HCT116 (cell line): ENCODE measurements at regions not wholly inside any gene's neighbourhood (a gene's known extent, or its start where the extent isn't known, plus 50 kb on each side); places are given as distances from the start of the nearest gene placed in this dataset.

Experiments used
- EZH2phosphoT487 ChIP-seq: fragments of 200-600 bp; IDR thresholded peaks from 2 replicates; pipeline ENCODE4 v1.6.1; 2018; ENCODE audit warnings: antibody characterized with exemption, borderline replicate concordance
- FOSL1 ChIP-seq: IDR thresholded peaks from 2 replicates; pipeline ENCODE4 v1.6.1; 2012; ENCODE audit warnings: low read depth
- POLR2A ChIP-seq: IDR thresholded peaks from 2 replicates; pipeline ENCODE4 v1.7.0; 2011; ENCODE audit warnings: borderline replicate concordance; ENCODE audit not compliant: insufficient read depth, insufficient read length; ENCODE audit errors: extremely low read depth
- POLR2AphosphoS5 ChIP-seq: IDR thresholded peaks from 2 replicates; pipeline ENCODE4 v1.6.1; 2011; ENCODE audit warnings: mild to moderate bottlenecking, low read depth, low read length, moderate library complexity
- RAD21 ChIP-seq: IDR thresholded peaks from 2 replicates; pipeline ENCODE4 v1.6.1; 2012; ENCODE audit warnings: low read depth, mild to moderate bottlenecking
- REST ChIP-seq: IDR thresholded peaks from 2 replicates; pipeline ENCODE4 v1.6.1; 2012; ENCODE audit warnings: low read depth
- SRF ChIP-seq: IDR thresholded peaks from 2 replicates; pipeline ENCODE4 v1.6.1; 2012; ENCODE audit warnings: low read depth
- ZNF274 ChIP-seq: fragments of 200-500 bp; sonication (Bioruptor generic); IDR thresholded peaks from 2 replicates; pipeline ENCODE4 v1.6.1; 2014; ENCODE audit warnings: mild to moderate bottlenecking, low read depth, low read length, inconsistent platforms
- TF ChIP-seq, protein P1 (sequence below), 3 experiments: fragments of 200-600 bp in 1 of 3; sonication (generic) in 1 of 3; IDR thresholded peaks in 2 of 3; conservative IDR thresholded peaks in 1 of 3; 2 replicates each; pipeline ENCODE4 v1.5.1; 2012 to 2017; ENCODE audit warnings: low read depth in 2 of 3, low read length in 2 of 3, antibody characterized with exemption in 1 of 3, borderline replicate concordance in 1 of 3, control low read depth in 1 of 3, mild to moderate bottlenecking in 1 of 3, mixed read lengths in 1 of 3, mixed run types in 1 of 3, moderate library complexity in 1 of 3; ENCODE audit not compliant: insufficient read depth in 1 of 3
- TF ChIP-seq, protein P2 (sequence below): IDR thresholded peaks from 2 replicates; pipeline ENCODE4 v1.6.1; 2012

GRCh38 chr13:60260440-60260839 lies 96.7 kb upstream of the DIAPH3 start:
- TF ChIP-seq, protein P1, sequence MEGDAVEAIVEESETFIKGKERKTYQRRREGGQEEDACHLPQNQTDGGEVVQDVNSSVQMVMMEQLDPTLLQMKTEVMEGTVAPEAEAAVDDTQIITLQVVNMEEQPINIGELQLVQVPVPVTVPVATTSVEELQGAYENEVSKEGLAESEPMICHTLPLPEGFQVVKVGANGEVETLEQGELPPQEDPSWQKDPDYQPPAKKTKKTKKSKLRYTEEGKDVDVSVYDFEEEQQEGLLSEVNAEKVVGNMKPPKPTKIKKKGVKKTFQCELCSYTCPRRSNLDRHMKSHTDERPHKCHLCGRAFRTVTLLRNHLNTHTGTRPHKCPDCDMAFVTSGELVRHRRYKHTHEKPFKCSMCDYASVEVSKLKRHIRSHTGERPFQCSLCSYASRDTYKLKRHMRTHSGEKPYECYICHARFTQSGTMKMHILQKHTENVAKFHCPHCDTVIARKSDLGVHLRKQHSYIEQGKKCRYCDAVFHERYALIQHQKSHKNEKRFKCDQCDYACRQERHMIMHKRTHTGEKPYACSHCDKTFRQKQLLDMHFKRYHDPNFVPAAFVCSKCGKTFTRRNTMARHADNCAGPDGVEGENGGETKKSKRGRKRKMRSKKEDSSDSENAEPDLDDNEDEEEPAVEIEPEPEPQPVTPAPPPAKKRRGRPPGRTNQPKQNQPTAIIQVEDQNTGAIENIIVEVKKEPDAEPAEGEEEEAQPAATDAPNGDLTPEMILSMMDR (IDR thresholded peaks at IDR 0.05 in 2 of 3, conservative IDR thresholded peaks at IDR 0.05 in 1 of 3; ENCODE audit: borderline replicate concordance in 1 of 3, insufficient read depth in 1 of 3, low read depth in 2 of 3, low read length in 2 of 3), result peak in 2 of 3 experiments; percentile 42 to 44; a peak in 4 of 6 replicates
- no peak for TF ChIP-seq ZNF274
- TF ChIP-seq POLR2AphosphoS5, result no peak
- no peak for TF ChIP-seq POLR2A
- TF ChIP-seq FOSL1, result no peak
- TF ChIP-seq SRF, result no peak
- TF ChIP-seq RAD21, result no peak
- no peak for TF ChIP-seq EZH2phosphoT487
- TF ChIP-seq REST, result no peak
- TF ChIP-seq, protein P2, sequence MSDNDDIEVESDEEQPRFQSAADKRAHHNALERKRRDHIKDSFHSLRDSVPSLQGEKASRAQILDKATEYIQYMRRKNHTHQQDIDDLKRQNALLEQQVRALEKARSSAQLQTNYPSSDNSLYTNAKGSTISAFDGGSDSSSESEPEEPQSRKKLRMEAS, result no peak
